ENCODE measurements at regions not wholly inside any gene's neighbourhood (a gene's known extent, or its start where the extent isn't known, plus 50 kb on each side); places are given as distances from the start of the nearest gene placed in this dataset.
"Not testable (repeated sequence)": the region's sequence is repeated elsewhere in the genome, so short reads cannot be mapped to it uniquely, and the experiment has no call there.

DNA sequence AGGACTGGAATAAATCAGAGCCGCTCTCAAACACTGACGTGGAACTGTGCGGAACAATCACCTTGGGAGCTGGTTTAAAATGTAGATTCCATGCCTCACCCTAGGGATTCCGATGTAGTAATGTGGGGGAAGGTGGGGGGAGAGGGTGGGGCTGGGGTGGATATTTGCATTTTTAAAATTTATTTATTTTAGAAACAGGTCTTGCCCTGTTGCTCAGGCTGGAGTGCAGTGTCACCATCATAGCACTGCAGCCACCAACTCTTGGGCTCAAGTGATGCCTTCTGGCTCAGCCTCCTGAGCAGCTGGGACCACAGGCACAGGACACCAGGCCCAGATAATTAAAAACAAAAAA lies 101.9 kb upstream of the SEC22B start:
- DNase-seq (ENCODE audit: low read depth): not testable (repeated sequence)

DNA sequence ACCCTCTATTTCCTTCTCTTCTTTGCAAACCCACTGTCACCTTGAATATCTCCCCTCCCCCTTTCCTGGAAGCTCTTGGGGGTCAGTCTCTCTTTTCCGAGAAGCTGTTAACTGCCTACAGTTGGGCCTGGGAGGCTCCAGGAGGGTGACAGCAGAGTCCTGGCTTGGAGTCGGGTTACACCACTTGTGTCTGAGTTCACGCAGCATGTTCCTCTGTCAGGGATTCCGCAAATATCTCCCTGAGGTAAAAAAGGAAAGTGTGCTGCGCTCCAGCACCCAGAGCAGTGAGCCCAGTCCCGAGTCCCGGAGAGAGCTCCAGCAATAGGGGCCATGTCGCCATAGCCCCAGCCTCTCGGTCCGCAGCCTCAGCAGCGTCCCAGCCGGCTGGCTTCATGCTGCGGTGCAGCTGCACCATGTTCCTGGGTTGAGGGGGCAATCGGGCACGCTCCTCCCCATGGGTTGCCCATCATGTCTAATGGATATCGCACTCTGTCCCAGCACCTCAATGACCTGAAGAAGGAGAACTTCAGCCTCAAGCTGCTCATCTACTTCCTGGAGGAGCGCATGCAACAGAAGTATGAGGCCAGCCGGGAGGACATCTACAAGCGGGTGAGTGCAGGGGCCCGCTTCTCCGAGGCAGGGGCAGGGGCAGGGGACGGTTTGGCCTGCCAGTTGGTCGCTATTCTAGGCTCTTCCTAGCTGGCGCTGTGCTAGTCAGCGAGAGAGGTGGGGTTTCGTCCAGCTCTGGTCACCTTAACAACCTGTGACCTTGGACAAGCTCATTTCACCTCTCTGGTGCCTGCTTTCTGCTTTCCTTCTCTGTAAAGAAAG lies 101.3 kb upstream of the SEC22B start:
- not testable (repeated sequence) for DNase-seq (ENCODE audit: low read depth)

DNA sequence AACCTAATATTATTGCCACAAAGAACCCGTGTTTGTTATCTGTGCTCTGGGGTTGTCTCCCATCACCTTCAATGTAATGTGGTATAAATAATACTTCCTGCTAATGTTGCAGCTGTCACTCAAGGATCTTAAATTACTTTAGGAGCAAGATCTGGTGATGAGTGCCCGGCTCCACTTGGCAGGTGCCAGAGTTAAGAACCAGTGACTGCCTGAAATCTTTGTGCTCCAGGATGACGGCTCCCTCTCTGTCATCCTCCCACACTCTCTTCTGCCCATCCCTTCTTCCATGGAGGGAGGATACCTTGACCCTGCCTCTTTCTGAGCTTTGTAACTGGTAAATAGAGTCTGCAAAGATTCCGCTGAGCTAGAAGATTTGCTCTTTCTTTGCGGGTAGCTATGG lies 100.4 kb upstream of the SEC22B start:
- DNase-seq (ENCODE audit: low read depth): not testable (repeated sequence)

DNA sequence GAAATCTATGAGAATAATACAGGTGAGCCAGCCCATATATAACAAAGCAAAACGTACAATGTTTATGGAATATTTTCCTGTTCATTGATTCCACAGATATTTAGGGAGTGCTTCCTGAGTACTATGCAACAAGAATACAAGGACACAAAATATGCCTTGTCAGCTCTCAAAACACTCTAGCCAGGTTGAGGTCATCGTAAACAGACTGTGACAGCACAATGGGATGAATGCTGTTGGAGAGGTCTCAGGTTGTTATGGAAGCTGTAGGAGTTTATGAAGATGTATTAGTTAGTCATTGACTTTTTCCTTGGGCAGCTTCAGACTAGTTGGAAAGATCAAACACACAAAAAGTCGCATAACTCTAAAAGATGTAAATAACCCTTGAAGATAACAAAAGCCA lies 98.1 kb upstream of the SEC22B start:
- not testable (repeated sequence) for DNase-seq (ENCODE audit: low read depth)

DNA sequence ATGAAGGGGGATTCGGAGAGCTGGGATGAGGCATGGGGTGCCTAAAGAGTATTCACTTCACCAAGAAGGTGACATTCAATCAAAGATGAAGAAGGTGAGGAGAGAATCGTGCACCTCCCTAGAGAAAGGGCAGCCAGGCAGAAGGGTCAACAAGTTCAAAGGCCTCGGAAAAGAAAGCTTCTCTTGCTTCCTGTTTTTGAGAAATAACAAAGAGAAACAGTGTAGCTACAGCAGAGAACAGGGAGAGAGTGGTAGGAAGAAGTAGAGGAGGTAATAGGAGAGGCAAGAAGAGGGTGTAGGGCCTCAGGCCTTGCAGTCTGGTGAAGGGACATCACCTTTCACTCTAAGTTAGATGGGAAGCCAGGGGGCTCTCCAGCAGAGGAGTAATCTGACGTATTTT lies 97.0 kb upstream of the SEC22B start:
- not testable (repeated sequence) for DNase-seq (ENCODE audit: low read depth)

DNA sequence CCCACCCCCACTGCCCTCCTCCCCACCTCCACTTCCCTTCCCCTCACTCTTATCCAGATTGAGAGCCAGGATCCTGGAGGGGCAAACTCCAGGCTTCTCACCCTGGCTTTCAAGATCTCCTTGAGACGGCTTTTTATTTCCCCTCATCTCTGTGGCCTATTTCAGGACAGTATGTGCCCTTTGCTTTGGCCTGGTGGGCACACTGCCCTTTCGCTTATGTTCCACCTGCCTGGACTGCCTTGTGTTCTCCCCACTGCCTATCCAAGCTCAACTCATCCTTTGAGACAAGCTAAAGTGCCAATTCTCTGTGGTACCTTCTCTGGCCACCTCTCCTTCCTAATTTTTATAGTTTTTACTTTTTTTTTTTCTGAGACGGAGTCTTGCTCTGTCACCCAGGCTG lies 95.9 kb upstream of the SEC22B start:
- DNase-seq (ENCODE audit: low read depth): not testable (repeated sequence)

DNA sequence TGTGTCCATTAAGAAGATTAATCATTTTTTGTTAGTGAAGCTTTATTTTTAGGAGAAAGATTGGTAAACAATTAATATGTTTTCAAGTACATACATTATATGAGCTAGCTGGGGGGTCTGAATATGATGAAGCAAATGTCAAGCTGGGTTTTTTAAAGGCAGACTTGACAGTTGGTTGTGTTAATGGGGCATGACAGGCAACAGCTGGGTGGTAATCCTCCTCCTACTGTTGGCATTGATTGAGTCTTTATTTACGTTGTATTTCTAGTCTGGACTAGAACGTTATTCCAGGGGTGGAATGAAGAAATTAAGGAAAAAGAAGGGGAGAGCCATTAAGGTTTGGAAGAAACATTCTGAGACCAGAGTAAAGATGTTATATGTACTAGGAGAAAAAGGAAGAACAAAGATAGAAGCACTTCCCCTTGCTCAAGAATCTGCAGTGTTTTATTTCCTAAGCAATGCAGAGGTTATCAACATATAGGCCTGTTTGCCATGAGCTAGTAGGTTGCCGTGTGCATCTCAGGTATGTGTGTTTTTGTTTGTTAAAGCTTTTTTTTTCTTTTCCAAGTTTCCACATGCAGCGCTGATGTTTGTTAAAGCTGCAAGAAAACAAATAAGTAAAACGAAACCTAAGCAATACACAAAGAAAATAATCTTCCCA lies 95.4 kb upstream of the SEC22B start:
- DNase-seq (ENCODE audit: low read depth): not testable (repeated sequence)

DNA sequence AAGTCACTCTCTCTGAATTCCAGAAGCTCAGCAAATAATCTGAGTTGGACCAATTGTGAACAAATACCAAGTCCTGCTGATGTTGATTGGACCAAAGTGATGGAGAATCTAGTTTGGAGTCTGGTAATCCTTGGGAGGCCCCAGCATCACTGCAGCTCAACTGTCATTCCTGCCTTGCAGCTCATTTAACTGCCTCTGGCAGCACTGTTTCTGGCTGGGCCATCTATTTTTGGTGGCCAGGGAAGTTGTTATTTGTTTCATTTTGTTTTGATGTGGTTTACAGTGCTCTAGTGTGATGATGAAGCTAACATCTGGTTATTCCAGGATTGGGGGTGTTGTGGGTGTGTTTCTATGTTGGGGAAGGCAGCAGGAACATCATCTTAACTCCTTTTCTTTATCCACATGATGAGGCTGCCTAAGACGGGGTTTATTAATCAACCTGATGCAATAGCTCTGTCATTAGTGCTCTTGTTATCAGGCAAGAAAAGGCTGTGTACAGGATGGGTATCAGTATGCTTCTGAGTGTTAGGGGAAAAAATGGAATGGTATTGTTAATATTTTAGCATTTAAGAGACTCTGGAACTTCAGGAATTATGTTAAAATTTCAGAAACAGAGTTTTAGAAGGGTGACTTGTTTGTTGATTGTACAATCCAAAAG lies 91.7 kb upstream of the SEC22B start:
- DNase-seq (ENCODE audit: low read depth): not testable (repeated sequence)

DNA sequence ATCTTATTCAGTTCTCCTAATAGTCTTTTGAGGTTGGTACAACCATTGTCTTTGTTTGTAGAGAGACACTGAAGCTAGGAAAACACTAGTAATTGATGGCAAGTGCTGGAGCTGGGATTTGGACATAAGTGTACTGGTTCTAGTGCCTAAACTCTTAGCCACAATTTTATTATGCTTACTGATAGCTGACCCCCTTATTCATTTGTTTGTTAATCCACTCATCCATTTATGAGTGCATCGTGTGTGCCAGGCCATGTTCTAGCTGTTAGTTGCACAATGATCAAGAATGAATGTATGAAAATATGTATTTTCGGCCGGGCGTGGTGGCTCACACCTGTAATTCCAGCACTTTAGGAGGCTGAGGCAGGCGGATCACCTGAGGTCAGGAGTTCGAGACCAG lies 88.2 kb upstream of the SEC22B start:
- not testable (repeated sequence) for DNase-seq (ENCODE audit: low read depth)

DNA sequence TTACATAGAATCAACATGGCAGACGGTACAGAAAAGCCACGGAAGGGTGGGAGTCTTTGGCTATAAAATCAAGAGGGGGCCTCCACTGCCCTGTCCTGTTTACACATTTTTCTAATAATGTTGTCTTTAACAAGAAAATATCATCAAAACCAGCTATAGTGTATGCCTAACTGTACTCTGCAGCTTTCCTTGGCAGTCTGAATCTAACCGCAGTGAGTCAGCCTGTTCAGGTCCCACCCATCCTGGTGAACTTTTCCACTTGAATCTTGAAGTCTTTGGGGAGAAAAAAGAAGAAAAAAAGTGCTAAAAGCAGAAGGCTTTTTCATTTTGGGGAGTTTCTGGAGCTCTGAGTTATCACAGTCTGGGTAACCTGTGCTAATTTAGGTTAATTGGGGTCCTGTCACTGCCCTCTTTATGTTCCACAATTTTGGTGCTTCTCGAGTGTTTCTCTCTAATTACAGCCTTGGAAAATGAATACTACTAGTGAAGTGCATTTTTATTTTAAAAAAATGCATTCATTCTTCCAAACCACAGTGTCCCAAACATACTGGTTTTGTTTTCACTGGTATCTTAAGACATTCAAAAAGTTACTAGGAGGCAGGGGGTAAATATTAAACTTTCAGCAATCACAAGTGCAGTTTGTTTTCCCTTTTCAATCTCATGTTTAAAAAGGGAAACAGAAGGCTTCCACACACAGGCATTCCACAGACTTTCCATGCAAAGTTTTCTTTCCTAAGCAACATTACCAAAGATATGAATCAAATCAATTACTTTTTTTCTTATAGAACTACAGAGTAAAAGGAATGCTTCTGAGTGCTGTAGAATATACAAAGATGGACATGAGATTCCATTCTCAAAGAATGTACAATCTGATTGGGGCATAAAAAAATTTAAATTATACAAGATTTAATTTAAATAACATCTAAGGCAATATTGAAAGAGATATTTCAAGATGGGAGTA lies 86.8 kb upstream of the SEC22B start:
- DNase-seq (ENCODE audit: low read depth): not testable (repeated sequence)

DNA sequence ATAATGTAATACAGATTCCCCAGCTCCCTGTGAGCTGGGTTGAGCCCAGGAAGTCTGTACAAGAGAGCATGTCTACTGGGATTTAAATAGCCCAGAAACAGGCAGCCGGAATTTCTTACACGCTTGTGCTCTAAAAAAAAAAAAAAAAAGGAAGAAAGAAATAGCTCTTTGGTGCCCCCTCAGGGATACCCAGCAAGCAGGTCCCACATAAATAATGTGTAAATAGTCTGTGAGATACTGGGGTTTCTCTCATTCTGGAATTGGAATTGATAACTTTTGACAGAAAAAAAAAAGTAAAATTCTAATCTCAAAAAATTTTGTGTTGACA lies 81.4 kb upstream of the SEC22B start:
- not testable (repeated sequence) for DNase-seq (ENCODE audit: low read depth)

DNA sequence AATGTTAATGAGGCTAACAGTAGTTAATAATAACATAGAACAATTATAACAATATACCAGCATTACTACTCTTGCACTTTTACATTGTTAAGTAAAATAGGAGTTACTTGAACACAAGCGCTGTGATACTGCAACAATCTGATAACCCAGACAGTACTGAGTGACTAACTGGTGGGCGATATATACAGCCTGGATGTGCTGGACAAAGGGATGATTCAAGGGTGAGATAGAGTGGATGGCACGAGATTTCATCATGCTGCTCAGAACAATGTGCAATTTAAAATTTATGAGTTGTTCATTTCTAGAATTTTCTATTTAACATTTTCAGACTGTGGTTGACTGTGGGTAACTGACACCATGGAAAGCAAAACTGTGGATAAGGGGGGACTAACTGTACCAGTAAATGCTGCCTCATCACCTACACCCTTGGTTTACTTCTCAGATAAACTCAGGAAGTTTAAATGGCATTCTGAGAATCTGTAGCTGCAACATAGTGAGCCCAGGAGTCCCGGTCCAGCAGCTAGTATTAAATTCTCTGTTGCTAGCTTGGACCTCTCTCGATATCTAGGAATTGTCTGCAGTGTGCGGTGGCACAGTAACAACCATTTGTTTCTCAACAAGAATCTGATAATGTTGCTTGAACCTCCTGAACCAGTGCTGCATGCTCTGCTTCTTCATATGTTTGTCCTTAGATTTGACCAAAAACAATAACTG lies 80.9 kb upstream of the SEC22B start:
- DNase-seq (ENCODE audit: low read depth): not testable (repeated sequence)

DNA sequence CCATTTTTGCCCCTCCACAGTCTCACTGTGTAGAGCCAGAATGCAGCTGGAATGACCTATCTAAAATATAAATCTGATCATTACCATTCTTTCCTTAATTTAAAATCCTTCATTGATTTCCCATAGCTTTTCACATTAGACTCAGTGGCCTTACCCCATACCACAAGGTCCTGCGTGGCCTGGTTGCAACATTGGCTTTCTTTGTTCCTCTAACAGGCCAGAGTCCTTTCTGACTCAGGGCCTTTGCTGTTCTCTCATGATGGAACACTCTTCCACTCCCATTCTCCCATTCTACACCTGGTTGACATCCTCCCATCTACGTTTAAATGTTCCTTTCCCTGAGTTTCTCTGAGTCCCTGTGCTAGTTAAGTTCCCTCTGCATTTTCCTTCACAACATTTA lies 74.4 kb upstream of the SEC22B start:
- not testable (repeated sequence) for DNase-seq (ENCODE audit: low read depth)

DNA sequence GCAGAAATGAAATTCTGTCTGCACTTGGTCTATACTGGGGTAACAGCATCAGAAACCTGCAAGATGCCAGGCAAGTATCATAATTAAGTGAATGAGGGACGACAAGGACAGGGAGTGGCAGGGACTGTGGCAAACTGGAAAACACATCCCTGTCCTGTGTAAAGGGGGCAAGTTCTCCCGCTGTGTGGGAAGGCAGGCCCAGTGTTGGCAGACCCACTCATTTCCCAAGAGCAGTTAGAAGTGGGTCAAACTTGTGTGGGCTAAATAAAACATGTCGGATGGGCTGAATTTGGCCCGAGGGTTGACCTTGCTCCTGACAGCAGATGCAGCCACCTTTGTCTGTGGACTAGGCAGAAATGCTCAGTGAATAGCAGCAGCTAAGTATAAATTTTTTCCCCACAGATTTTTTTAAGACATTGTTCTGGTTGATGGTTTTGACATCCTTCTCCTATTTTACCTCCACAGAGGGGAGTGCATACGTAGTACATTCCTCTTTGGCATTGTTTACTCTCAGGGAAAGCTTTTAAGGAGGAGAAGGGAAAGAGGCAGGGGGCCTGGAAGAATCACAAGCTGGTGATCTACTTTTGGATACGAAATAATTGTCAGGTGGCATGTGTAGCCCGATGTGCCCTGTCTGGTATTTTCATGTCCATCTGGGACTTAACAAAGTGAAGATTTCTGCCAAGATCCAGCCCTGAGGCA lies 72.6 kb upstream of the SEC22B start:
- not testable (repeated sequence) for DNase-seq (ENCODE audit: low read depth)

DNA sequence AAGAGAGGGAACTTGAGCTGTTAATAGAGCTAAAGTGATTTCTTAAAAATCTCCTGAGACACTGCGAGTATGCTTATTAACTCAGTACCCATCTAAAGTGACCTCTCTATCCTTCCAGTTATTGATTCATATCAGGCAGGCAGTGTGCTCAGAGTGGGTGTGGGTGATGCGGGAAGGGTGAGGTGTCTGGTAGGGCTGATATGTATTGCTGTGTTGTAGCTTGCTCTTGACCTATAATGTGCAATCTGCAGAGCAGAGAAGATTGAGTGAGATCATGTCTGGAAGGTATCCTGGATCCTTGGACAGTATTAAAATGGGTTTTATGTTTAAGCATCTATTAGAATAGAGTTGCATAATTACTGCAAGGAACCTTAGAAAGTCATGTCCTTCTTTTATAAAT lies 71.9 kb upstream of the SEC22B start:
- not testable (repeated sequence) for DNase-seq (ENCODE audit: low read depth)

DNA sequence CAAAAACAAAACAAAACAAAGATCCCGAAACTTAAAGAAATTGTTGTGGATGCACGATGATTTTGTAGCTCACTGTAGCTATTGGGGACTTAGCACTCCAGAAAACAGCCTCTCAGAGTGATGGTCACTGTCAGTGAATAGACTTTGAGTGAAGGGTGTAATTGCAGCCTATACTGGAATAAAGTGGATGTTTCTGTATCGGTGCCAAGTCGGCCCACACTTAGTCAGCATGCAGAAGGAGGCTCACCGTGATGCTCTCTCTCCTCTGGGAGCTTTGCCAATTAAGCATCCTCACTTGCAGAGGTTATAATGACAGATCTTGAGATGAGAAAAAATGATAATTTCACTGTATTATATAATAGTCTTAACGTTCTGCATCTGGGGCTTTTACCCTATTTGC lies 67.5 kb upstream of the SEC22B start:
- not testable (repeated sequence) for DNase-seq (ENCODE audit: low read depth)

DNA sequence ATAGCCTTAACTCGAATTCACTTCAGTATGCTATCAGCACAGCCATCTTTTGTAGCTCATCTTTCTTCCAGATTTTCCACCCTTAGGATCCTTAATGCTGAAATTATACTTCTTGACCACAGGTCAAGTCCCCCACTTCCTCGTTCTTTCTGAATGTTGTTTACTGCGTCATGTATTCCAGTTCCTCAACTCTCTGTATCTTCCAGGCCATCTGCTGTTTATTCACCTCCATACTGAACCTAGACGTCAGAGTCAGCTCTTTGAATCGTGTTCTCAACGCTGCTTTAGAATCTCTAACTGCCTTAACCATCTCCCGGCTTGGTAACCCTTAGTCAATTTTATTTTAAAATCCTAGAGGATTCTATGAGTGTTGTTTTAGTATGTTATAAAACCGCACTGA lies 66.3 kb upstream of the SEC22B start:
- DNase-seq (ENCODE audit: low read depth): not testable (repeated sequence)

DNA sequence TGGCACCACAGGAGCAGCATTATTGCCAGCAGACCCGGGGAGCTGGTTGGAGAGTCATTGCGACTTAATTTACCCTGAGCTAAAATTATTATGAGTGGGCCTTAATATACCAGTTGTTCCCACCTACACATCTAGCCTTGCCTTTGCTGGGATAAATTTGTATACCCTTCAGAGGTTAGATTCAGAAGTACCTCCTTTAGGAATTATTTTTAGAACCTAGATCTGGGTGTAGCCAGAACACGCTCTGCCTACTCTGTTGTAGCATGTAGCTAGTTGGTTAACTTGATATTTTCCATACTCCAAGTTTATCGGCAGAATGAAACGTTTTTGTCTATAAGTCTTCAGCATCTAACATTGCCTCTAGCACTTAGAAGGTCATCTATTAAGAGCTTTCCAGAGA lies 65.5 kb upstream of the SEC22B start:
- DNase-seq (ENCODE audit: low read depth): not testable (repeated sequence)

DNA sequence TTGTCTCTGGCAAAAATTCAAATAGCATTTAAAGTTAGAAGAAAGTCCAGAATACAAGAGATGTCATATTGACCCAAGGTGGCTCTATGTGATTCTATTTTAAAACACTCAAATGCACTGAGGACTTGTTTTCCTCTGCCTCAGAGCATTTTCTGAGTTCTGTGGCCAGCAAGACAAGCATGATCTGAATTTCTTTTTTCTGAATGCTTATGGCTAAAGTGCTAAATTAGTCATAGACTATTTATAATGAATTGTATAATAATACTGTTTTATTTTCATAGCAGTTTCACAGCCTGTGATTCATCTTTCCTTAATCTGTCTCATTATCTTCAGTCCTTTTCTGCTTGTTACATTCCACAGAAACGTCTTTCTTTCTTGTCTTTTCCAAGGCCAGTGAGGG lies 63.9 kb upstream of the SEC22B start:
- DNase-seq (ENCODE audit: low read depth): not testable (repeated sequence)

DNA sequence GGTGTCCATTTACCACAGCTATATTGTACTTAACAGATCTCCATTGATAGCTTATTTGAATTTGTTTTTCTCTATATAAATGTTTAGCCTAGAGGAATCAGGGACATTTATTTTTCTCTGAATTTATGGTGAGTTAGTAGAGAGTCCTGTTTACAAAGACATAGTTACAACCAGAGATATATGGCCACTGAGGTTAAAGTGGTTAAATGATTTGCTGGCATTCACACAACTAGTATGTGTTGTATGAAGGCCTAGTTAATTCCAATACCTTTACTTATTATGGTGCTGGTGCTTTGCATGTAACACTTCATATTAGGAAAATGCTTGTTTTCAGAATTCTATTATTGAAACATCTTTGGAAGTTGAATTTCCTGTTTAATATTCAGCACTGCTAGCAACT lies 63.0 kb upstream of the SEC22B start:
- not testable (repeated sequence) for DNase-seq (ENCODE audit: low read depth)

DNA sequence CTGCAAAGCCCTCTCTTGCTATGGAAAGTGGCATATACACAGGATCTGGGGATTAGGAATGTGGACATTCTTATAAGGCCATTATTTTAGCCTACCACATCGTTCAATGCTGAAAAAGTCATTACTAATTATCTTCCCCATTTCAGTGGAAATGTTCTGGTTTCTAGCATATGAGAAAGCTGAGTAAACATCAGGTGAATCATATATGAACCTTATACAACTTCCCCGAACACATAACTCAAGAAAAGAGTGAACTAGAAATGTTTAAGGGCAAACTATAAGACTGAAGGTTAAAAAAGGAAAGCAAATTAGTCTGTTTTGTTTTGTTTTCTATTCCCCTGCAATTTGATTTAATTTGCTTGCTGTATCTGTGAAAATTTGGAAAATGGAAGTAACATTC lies 62.5 kb upstream of the SEC22B start:
- DNase-seq (ENCODE audit: low read depth): not testable (repeated sequence)
